Mesendoderm (in vitro differentiated cells): ENCODE measurements at regions not wholly inside any gene's neighbourhood (a gene's known extent, or its start where the extent isn't known, plus 50 kb on each side); places are given as distances from the start of the nearest gene placed in this dataset.

Experiments used
- DNase-seq: peaks from one replicate; pipeline ENCODE4 v3.0.0; 2013
- H2AK5ac ChIP-seq: 2 replicates; pipeline ENCODE4 v1.6.1; 2013; ENCODE audit warnings: low read length, inconsistent platforms
- H2BK120ac ChIP-seq: 2 replicates; pipeline ENCODE4 v1.6.1; 2013; ENCODE audit warnings: low read depth, mild to moderate bottlenecking, low read length, moderate library complexity, mixed read lengths
- H2BK15ac ChIP-seq: replicated peaks from 2 replicates; pipeline ENCODE4 v1.6.1; 2013; ENCODE audit warnings: low read depth, mild to moderate bottlenecking, moderate library complexity
- H2BK5ac ChIP-seq: 2 replicates; pipeline ENCODE4 v1.6.1; 2013; ENCODE audit warnings: low read length, inconsistent platforms
- H3K18ac ChIP-seq: 2 replicates; pipeline ENCODE4 v1.6.1; 2013; ENCODE audit warnings: mild to moderate bottlenecking, low read length, mixed read lengths
- H3K23ac ChIP-seq: one replicate; pipeline ENCODE4 v1.6.1; 2013; ENCODE audit warnings: low read length
- H3K27ac ChIP-seq: 2 replicates; pipeline ENCODE4 v1.5.1; 2013; ENCODE audit warnings: low read depth, mild to moderate bottlenecking, inconsistent platforms, low read length, moderate library complexity
- H3K27me3 ChIP-seq: 2 replicates; pipeline ENCODE4 v1.6.1; 2013; ENCODE audit warnings: low read length, control low read depth, mild to moderate bottlenecking, inconsistent platforms; ENCODE audit not compliant: insufficient read depth, poor library complexity
- H3K36me3 ChIP-seq: 2 replicates; pipeline ENCODE4 v1.6.1; 2013; ENCODE audit warnings: low read length, inconsistent platforms; ENCODE audit not compliant: control insufficient read depth, insufficient read depth
- H3K4ac ChIP-seq: one replicate; pipeline ENCODE4 v1.6.1; 2013; ENCODE audit warnings: low read depth, mild to moderate bottlenecking, low read length, moderate library complexity
- H3K4me1 ChIP-seq: 2 replicates; pipeline ENCODE4 v1.6.1; 2013; ENCODE audit warnings: low read depth, low read length, inconsistent platforms; ENCODE audit not compliant: control insufficient read depth
- H3K4me2 ChIP-seq: 2 replicates; pipeline ENCODE4 v1.6.1; 2013; ENCODE audit warnings: low read length
- H3K4me3 ChIP-seq: 2 replicates; pipeline ENCODE4 v1.5.1; 2013; ENCODE audit warnings: mild to moderate bottlenecking, low read length
- H3K56ac ChIP-seq: one replicate; pipeline ENCODE4 v1.6.1; 2013; ENCODE audit warnings: low read length
- H3K79me1 ChIP-seq: 2 replicates; pipeline ENCODE4 v1.6.1; 2013; ENCODE audit warnings: low read length, inconsistent platforms
- H3K79me2 ChIP-seq: 2 replicates; pipeline ENCODE4 v1.6.1; 2013; ENCODE audit warnings: mild to moderate bottlenecking, low read length; ENCODE audit not compliant: control insufficient read depth, insufficient read depth
- H3K9ac ChIP-seq: 2 replicates; pipeline ENCODE4 v1.6.1; 2013; ENCODE audit warnings: low read length, inconsistent platforms
- H4K5ac ChIP-seq: one replicate; pipeline ENCODE4 v1.6.1; 2013; ENCODE audit warnings: low read length
- H4K8ac ChIP-seq: one replicate; pipeline ENCODE4 v1.6.1; 2013; ENCODE audit warnings: low read depth, mild to moderate bottlenecking, control low read depth, low read length, moderate library complexity
- WGBS: extraction: QIAGEN DNeasy Blood & Tissue Kit; methylation state at CpG from one replicate; pipeline ENCODE4 v1.1.7; 2013; ENCODE audit warnings: low lambda C conversion rate, missing lambda C conversion rate; ENCODE audit not compliant: insufficient coverage; ENCODE audit errors: extremely low coverage; 5-methylcytosine and 5-hydroxymethylcytosine counted together

- H3K36me3 ChIP-seq: no peaks in the 10 kb centered on the region
- DNase-seq: no peak
- no peak overlapping the region for H2AK5ac ChIP-seq
- no CpG with 5 or more reads among the region's 2 CpGs for WGBS
- no peaks in the 10 kb centered on the region for H3K79me1 ChIP-seq
- no peaks in the 10 kb centered on the region for H3K4me1 ChIP-seq
- no peak overlapping the region for H3K9ac ChIP-seq
- no peak overlapping the region for H3K23ac ChIP-seq
- no peak overlapping the region for H3K4ac ChIP-seq
- no peak overlapping the region for H3K4me3 ChIP-seq
- H3K56ac ChIP-seq: no peak overlapping the region
- no peak overlapping the region for H3K27ac ChIP-seq
- no peak overlapping the region for H2BK15ac ChIP-seq
- no peak overlapping the region for H2BK5ac ChIP-seq
- H4K5ac ChIP-seq: no peak overlapping the region
- H3K27me3 ChIP-seq: no peaks in the 10 kb centered on the region
- no peak overlapping the region for H3K18ac ChIP-seq
- H3K4me2 ChIP-seq: no peak overlapping the region
- H4K8ac ChIP-seq: no peak overlapping the region
- H2BK120ac ChIP-seq: no peak overlapping the region
- H3K79me2 ChIP-seq: no peaks in the 10 kb centered on the region
These were observed 143.1 kb downstream of the S1PR1 start for GRCh38 chr1:101379950-101380349.

DNA sequence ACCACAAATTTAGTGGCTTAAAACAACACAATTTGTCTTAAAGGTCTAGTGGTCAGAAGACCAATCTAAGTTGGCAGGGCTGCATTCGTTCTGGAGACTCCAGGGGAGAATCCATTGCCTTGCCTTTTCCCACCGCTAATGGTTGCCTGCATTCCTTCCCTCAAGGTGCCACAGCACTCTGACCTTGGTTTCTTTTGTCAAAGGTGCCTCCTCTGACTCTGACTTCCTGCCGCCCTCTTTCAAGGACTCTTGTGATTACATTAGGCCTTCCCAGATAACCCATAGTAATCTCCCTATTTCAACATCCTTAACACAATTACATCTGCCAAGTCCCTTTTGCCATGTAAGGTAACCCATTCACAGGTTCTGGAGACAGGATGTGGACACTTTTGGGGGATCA, 145.3 kb downstream of the S1PR1 start:
- H3K56ac ChIP-seq: no peak overlapping the region
- no peak overlapping the region for H3K4me2 ChIP-seq
- no peak overlapping the region for H2BK5ac ChIP-seq
- no peak overlapping the region for H3K27ac ChIP-seq
- no CpG with 5 or more reads among the region's 3 CpGs for WGBS
- no peak overlapping the region for H4K5ac ChIP-seq
- H2BK15ac ChIP-seq: no peak overlapping the region
- H4K8ac ChIP-seq: no peak overlapping the region
- no peak overlapping the region for H2AK5ac ChIP-seq
- no peaks in the 10 kb centered on the region for H3K79me1 ChIP-seq
- no peak overlapping the region for H2BK120ac ChIP-seq
- no peaks in the 10 kb centered on the region for H3K36me3 ChIP-seq
- no peak overlapping the region for H3K9ac ChIP-seq
- H3K4ac ChIP-seq: no peak overlapping the region
- no peaks in the 10 kb centered on the region for H3K4me1 ChIP-seq
- peak; percentile 83 for DNase-seq
- H3K18ac ChIP-seq: no peak overlapping the region
- no peak overlapping the region for H3K23ac ChIP-seq
- H3K27me3 ChIP-seq: no peaks in the 10 kb centered on the region
- no peaks in the 10 kb centered on the region for H3K79me2 ChIP-seq
- H3K4me3 ChIP-seq: no peak overlapping the region

DNA sequence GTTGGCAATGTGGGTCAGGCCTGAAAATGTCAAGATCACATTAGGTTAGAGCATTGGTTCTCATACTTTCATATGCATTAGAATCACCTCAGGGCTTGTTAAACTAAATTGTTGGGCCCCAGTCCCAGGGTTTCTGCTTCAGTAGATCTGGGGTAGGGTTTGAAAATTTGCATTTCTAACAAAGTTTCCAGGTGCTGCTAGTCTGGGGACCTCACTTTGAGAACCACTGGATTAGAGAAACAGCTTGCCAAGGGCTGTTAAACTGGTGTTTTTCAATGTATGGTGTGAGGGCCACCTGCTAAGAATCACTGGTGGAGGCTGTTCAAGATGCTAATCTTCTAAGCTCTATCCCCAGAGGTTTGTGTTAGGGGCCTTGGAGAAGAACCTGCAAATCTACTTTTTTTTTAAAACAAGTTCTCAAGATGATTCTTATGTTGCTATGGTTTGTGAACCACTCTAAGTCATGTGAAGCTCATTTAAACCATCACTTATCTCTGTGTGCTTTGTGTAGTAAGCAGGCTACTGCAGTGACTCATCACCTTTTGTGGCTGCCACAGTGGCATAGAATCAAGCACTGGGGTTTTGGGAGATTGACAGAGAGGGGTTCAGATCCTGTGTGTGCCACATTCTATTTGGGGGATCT, 152.2 kb downstream of the S1PR1 start:
- no peak overlapping the region for H3K4ac ChIP-seq

DNA sequence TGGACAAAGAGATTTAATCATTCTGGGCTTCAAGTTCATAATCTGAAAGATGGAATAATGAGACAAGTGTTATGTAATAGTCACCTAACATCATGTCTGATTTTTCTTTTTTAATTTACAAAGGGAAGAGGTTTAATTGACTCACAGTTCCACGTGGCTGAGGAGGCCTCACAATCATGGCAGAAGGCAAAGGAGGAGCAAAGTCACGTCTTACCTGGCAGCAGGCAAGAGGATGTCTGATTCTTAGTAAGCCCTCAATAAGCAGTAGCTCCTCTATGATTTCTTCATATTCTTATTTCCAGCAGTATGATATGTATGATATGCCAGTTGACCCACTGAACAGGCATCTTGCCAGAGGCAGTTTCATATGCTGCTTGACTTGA, 152.7 kb downstream of the S1PR1 start:
- no peak for DNase-seq
- Histone ChIP-seq H3K79me1 (no peaks in the 10 kb centered on the region), H4K5ac (no peak overlapping the region), H3K27me3 (no peaks in the 10 kb centered on the region), H3K79me2 (no peaks in the 10 kb centered on the region), H3K9ac (no peak overlapping the region), H2BK5ac (no peak overlapping the region), H3K4me1 (no peaks in the 10 kb centered on the region), H3K4ac (no peak overlapping the region), H3K56ac (no peak overlapping the region), H4K8ac (no peak overlapping the region), H3K18ac (no peak overlapping the region), H3K23ac (no peak overlapping the region), H3K36me3 (no peaks in the 10 kb centered on the region), H3K4me3 (no peak overlapping the region), H3K4me2 (no peak overlapping the region), H2AK5ac (no peak overlapping the region), H2BK15ac (no peak overlapping the region), H2BK120ac (no peak overlapping the region), H3K27ac (no peak overlapping the region)
- WGBS: no CpG with 5 or more reads among the region's 2 CpGs

More for the DNA sequence above, 152.2 kb downstream of the S1PR1 start:
- Histone ChIP-seq H3K79me2 (no peaks in the 10 kb centered on the region), H3K9ac (no peak overlapping the region), H4K8ac (no peak overlapping the region), H2AK5ac (no peak overlapping the region), H2BK15ac (no peak overlapping the region), H3K27ac (no peak overlapping the region), H3K23ac (no peak overlapping the region), H3K79me1 (no peaks in the 10 kb centered on the region), H2BK5ac (no peak overlapping the region), H3K56ac (no peak overlapping the region), H3K4me2 (no peak overlapping the region), H2BK120ac (no peak overlapping the region), H3K4me1 (no peaks in the 10 kb centered on the region), H3K36me3 (no peaks in the 10 kb centered on the region), H3K4me3 (no peak overlapping the region), H4K5ac (no peak overlapping the region), H3K18ac (no peak overlapping the region), H3K27me3 (no peaks in the 10 kb centered on the region)
- DNase-seq: no peak

DNA sequence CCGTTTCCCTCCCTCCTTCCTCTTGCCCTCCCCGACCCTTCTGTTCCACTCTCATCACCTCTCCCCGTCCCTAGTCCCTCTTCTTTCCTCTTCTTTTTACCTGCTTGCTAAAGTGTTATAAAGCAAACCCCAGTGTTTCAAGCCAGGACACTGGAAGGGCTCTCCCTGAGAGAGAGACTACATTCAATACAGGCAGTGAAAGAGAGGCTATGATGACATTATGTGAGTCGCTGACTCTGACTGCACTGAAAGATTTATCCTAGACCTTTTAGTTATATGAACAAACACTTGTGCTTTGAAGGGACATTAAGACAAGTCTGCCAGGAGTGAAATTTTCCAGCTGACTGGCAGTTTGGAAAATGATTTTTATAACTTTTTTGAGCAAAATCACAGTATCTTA, 155.7 kb downstream of the S1PR1 start:
- H3K4ac ChIP-seq: no peak overlapping the region
- H3K18ac ChIP-seq: no peak overlapping the region
- no peaks in the 10 kb centered on the region for H3K79me2 ChIP-seq
- WGBS: no CpG with 5 or more reads among the region's 4 CpGs
- no peak overlapping the region for H2AK5ac ChIP-seq
- H3K56ac ChIP-seq: no peak overlapping the region
- H3K4me3 ChIP-seq: no peak overlapping the region
- no peaks in the 10 kb centered on the region for H3K4me1 ChIP-seq
- no peak overlapping the region for H2BK120ac ChIP-seq
- no peak for DNase-seq
- H3K23ac ChIP-seq: no peak overlapping the region
- H3K4me2 ChIP-seq: no peak overlapping the region
- no peak overlapping the region for H3K9ac ChIP-seq
- no peaks in the 10 kb centered on the region for H3K79me1 ChIP-seq
- no peaks in the 10 kb centered on the region for H3K27me3 ChIP-seq
- no peak overlapping the region for H4K8ac ChIP-seq
- no peaks in the 10 kb centered on the region for H3K36me3 ChIP-seq
- H3K27ac ChIP-seq: no peak overlapping the region
- no peak overlapping the region for H4K5ac ChIP-seq
- H2BK5ac ChIP-seq: no peak overlapping the region
- no peak overlapping the region for H2BK15ac ChIP-seq

DNA sequence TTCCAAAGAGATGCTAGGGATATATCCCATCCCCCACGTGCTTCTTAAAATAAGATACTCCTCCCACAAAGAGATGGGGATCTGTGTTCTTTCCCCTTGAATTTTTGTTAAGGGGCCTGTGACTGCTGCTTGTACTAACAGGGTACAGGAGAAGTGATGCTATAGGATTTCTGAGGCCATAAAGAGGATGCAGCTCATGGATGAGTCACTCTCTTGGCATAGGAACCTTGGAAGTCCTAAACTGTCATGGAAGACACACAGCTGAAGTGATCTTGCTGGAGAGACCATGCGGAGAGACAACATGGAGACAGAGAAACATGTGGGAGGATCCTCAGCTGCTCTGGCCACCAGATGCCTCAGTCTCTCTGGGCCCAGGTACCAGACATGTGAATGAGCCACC, 157.2 kb downstream of the S1PR1 start:
- Histone ChIP-seq H3K27me3 (no peaks in the 10 kb centered on the region), H3K4me2 (no peak overlapping the region), H2AK5ac (no peak overlapping the region), H3K36me3 (no peaks in the 10 kb centered on the region), H2BK120ac (no peak overlapping the region), H3K79me2 (no peaks in the 10 kb centered on the region), H2BK5ac (no peak overlapping the region), H3K9ac (no peak overlapping the region), H3K56ac (no peak overlapping the region), H3K18ac (no peak overlapping the region), H3K4me3 (no peak overlapping the region), H3K79me1 (no peaks in the 10 kb centered on the region), H3K4me1 (no peaks in the 10 kb centered on the region), H4K5ac (no peak overlapping the region), H2BK15ac (no peak overlapping the region), H3K4ac (no peak overlapping the region), H4K8ac (no peak overlapping the region), H3K23ac (no peak overlapping the region), H3K27ac (no peak overlapping the region)
- DNase-seq: no peak
- WGBS: no CpG with 5 or more reads among the region's 2 CpGs
